ENCODE measurements at regions not wholly inside any gene's neighbourhood (a gene's known extent, or its start where the extent isn't known, plus 50 kb on each side); places are given as distances from the start of the nearest gene placed in this dataset.

DNA sequence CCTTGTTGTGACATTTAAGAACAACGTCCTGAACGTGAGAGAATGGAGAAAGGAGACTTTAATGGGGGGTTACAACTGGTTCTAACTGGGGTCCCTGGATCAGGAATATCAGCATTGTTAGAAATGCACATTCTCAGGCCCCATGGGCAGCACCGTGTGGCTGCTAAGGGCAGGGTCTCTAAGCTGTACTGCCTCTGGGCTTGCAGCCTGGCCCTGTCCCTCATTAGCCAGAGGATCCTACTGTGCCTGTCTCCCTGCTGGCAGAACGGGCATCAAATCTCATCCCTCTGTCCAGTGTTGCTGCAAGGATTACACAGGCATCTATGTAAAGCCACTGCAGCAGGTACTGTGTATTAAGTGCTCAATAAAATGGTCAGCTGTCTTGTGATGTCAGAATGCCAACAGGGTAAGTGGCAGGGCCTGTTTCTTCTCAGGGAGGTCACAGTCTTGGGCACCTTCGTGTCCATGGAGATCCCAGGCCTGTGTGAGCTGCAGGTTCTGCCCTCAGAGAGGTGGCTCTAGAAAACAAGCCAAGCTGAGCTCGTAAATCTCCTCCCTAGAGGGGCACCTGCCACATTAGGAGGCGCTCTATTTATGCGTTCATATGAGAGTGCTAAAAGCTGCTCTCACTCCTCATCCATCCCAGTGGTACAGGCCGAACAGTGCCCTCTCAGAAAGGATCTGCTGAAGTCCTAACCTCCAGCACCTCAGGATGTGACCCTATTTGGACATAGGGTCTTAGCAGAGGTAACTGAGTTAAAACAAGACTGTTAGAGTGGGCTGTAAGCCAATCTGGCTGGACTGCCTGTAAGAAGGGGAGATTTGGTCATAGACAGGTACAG lies 210.5 kb downstream of the GADD45G start:
- no peak for DNase-seq

DNA sequence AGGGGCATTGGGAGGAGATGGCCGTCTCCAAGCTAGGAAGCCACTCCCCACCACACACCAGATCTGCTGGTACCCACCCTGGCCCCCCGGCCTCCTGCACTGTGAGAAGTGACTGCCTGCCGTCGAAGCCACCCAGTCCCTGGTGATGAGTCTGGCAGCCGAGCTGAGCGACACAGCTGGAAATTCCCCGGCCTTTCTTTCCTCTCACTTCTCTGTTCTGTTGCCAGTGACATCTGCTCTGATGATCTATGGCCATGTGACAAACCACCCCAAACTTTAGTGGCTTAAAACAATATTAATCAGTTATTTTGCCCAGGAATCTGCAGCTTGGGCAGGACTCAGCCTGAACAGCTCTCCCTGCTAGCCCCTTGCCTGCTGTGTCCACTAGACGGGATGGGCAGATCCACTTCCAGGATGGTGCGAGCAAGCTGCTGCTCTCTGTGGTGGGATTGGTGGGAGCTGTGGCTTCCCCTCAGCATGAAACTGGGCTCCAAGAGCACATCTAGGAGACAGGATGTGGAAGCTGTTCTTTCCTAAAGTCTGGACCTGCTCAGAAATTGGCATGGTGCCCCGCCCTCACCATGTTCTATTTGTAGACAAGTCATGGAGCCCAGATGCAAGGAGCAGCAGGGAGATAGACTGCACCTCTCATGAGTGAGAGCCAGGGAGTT lies 211.2 kb downstream of the GADD45G start:
- no peak for DNase-seq

DNA sequence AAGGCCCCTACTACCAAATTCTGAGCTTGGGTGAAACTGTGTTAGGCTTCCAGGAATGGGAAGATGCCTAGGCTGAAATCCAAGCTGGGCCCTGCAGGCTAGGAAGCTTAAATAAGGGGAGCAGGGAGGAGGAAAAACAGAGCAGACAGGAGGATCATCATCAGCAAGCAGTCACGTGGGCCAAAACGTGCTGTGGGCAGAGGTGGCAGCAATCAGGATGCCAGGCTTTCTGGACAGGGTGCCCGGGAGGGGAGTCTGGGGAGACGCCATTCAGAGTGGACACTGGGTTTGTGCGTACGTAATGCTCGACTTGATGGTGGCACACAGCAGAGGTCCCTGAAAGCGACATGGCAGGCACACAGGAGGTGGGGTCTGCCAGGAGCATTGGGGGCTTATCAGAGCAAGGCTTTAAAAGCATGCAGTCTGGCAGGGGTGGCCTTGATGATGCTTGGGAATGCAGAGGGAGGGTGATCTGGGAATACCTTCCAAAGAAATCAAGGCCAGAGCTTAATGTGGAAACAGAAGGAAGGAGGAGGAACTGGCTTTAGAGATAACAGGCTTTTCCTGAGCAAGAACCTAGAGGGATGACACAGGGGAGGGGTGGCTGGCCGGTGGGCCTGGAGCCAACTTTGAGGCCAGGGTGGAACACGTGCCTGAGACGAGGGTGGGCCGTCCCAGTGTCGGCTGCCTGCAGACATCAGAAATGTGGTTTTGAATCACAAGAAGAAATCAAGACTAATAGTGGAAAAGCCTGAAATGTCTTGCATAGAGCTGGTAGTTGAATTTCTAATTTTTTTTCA lies 212.5 kb downstream of the GADD45G start:
- no peak for DNase-seq

DNA sequence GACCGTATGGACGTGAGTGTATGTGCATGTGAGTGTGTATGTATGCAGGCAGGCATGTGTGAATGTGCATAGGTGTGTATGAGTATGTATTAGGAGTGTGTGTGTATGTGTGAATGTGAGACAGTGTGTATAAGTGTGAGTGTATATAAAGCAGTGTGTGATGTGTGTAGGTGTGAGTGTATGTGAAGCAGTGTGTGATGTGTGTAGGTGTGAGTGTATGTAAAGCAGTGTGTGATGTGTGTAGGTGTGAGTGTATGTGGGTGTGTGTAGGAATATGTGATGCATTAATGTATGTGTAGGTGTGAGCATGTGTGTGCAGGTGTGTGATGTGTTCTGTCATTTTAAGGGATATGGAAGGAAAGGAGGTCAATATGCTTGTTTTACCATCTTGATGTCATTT lies 215.5 kb downstream of the GADD45G start:
- no peak for DNase-seq

DNA sequence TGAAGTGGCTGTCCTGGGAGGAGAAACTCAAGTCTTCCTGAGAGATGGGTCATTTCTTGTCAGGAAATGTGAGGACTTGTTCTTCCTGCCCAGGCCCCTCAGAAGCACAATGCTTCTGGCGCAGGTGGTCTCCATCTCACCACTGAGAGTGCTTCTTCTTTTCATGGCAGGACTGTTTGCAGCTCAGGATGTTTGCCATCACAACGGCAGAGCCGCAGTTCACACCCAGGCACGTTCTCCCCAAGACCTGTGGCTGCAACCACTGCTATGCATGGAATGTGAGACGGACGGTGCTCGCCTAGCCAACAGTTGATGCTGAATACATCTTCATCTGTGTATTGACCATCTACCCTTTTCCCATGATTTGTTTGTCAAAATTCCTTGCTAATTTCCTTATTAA lies 216.3 kb downstream of the GADD45G start:
- no peak for DNase-seq

DNA sequence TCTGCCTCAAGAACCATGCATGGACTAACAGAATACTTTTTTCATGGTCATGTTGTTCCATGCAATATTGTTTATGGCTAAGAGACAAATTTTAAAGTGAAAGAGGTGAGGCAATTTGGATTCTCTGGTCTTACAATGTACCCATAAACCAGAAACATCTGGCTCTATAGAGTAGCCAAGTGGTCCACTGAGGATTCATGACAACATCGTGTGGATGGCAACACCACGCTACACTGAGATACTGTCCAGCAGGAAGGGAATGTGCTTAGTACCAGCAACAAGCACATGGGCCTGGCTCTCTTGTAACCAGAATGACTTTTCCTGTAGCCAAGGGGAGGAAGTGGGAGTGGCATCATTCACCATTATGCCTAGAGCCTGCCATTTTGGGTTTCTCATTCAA lies 218.2 kb downstream of the GADD45G start:
- no peak for DNase-seq

DNA sequence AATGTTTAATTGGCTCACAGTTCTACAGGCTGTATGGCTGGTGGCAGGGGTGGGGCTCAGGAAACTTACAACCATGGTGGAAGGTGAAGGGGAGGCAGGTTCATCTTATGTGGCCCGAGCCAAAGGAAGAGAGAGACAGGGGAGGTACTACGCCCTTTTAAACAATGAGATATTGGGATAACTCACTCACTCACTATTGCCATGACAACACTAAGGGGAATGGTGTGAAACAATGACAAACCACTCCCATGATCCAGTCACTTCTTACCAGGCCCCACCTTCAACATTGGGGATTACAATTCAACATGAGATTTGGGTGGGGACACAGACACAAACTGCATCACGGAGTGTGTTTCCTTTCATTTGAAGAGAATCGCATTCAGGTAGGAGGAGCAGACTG lies 220.9 kb downstream of the GADD45G start:
- no peak for DNase-seq

DNA sequence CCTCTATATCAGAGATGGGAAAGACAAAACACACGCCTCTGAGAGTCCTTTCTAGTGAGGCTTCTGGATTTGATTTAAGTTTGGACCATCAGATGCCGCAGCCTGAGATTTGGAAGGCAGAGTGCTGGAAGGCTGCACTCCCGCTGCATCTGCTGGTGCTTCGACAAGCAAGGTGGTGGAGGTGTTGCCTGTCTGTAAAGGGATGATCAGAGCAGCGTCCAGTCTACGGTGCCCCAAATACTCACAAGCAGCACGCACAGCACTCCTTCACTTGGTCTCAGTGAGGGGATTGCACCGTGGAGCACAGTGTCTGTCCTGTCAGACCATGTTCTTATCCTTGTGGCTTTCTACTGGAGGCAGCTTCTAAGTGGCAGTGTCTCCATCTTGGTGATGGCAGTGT lies 221.4 kb downstream of the GADD45G start:
- DNase-seq: no peak

DNA sequence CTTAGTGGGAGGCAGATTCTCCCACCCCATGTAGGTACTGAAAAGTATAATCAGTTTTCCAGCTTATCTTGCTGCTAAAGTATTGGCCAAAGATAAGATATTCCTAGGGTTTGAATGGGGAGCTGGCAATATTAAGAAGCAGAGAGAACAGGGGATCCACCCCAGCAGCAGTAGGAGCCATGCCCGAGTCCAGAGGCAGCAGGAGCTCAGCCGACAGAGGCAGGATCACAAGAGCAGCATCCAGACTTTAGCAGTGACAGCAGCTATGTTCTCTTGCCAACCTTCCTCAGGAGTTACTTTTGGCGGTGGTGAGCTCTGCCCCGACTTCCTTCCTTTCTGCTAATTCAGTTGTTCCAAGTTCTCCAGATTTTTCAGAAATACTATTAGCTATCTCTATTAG lies 224.5 kb downstream of the GADD45G start:
- no peak for DNase-seq

DNA sequence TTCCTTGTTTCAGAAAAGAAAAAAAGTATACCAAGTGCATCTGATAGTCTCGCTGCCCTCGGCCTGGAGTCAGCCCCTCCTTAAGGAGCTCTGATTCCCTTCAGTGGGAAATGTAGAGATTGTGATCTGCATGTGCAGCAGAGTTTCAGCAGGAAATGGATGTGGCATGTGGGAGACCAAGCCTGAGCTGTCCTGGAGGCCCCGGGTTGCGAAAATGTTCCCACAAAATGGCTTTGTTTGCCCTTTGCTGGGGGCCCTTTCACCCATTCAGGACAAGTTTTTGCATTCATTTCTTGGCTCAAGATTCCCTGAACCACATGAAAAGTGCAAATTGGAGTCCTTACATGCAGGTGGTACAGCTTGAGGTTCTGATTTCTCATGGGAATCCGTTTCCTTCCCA lies 230.9 kb downstream of the GADD45G start:
- DNase-seq: no peak

DNA sequence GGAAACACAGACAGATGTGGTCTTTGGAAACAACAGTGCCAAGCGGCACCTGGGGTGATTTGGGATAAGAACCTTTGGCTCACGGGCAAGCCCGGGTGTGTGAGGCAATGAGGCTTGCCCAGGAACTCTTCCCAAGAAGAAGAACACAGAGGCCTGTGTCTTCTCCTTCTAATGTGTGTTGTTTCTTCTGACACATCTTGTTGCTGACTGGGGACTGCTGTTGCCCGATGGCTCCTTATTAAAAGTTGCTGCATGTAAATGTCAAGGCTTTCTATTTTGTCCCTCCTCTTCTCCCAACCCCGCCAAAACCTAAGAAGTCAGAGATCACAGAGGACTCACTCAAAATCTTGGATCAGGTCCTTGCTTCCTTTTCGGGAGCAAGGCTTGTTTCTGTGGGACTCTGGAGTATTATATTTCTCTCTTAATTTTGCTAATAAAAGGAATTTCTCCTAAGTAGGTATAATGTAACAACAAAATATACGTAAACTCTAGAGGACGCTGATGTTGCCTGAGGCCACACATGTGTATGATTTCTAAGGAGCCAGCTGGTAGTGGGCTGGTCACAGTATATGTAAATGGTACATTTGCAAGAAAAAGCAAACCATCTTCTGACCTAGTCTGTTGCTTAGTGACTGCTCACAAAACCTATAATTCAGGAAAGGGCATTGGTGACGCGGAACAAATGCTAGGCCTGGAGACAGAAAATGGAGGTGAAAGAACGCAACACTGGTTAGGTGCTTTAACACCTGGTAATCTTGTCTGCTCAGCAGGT lies 232.5 kb downstream of the GADD45G start:
- no peak for DNase-seq

DNA sequence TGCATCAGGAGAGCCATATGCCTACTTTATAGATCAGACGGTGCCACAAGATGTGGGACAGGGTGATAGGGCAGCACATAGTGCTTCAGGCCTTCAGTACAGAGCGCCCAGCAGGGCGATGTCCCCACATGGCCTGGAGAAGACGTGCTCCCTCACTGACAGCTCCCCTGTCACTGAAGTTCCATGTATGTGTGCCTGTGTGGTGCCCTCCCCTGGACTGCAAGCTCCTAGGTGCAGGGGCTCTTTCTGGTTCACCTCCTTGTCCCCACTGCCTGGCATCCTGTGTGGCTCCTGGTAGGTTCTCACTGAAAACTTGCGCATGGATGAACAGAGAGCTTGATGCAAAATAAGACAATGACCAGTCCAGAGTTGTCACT lies 233.1 kb downstream of the GADD45G start:
- no peak for DNase-seq

DNA sequence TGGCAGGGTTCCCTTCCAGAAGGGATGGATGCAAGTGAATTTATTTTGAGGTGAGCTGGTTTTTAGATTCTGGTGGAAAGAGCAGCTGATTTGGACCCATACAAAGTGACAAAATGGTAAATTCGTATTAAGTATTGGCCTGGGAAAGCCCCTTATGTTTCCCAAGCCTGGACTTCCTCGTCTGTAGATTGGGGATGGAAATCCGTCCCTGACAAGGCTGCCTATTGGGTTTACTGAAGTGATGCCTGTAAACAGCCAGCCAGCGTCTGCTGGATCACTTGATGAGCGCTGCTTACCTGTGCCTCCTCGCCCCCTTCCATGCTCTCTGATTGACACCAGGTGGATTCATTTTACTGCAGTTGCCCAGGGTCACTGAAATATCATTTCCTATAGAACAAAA lies 233.8 kb downstream of the GADD45G start:
- DNase-seq: no peak

DNA sequence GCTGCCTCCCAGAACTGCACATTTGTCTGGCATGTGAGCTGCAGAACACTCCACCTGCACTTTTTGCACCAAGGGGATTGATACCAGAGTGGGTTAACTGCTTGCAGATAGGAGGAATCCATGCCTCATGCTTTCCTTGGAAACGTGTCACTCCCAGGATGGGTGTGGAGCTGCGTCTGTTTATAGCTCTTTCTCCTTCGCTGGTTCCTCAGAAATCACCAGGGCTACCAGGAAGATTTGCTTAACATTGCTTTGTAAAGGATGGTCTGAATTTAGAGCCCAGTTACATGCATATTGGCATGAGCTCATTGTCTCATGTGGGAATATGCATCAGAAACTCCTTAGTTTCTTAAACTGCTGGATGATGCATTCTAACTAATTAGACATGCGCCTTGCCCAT lies 234.6 kb downstream of the GADD45G start:
- no peak for DNase-seq

DNA sequence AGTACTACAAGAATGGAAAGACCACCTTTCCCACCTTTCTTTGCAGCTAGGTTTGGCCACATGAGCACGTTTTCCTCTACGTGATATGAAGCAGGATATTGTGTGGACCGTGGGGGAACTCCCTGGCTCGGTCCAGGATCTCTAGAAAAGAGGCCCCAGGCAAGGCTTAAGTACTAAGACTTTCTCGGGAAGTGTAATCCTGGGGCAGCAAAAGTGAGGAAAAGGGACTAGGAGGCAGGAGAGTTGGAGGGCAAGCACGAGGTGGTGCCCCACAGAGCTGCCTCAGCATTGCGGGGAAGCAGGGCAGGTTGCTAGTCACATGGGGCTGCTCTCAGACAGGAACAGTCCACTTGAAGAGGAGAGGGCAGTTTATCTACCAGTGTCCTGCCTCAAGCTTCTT lies 235.1 kb downstream of the GADD45G start:
- no peak for DNase-seq

DNA sequence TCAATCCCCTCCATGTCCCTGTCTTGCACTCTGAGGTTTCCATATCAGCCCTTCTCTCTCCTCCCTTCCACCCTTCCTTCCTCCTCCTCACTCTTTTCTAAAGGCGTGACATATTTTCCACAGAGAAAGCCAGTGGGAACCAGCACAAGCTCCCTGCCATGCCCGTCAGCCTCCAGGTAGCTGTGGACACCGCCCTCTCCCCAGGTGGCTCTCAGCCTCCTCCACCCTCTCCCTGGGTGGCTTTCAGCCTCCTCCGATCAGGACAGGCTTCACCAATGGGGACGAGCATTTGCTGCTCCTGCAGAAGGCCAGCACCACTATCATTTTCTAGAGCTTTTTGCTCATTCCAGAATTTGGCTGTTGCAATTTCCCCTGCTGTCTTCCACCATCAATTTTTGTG lies 236.6 kb downstream of the GADD45G start:
- DNase-seq: no peak

DNA sequence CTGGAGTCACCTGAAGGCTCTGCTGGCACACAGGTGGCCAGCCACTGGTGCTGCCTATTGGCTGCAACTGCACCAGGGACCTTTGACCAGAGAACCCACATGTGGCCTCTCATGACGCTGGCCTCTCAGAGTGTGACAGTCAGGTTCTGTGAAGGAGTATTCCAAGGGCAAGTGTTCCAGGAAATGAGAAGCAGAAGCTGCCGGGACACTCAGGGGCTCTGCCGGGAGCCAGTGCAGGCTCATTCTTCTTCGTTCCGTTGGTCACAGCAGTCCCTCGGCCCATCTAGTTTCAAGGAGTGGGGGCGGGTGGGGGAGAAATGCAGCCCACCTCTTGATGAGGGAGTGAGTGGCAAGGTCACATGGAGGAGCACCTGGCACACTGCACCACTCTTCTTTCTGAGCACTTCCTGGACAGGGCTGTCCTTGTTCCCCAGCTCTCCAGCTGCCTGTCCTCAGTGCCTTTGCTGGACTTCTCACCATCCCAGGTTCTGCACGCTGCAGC lies 237.5 kb downstream of the GADD45G start:
- no peak for DNase-seq

DNA sequence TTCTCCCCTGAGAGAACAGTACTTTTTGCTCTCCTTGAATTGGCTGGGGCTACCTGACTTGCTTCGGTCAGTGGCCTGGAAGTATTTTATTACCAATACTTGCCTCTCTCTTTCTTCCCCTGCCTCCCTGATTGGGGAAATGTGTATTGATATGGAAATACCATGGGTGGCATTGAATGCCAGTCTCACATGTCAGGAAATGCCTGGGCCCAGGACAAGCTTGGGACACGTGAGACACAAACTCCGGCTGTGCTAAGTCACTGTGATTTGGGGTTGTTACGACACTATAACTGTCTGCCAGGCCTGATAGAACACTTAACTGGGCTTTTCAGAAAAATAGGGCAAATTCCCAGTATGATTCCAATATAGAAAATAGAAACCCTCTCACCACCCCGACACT lies 238.3 kb downstream of the GADD45G start:
- DNase-seq: no peak

DNA sequence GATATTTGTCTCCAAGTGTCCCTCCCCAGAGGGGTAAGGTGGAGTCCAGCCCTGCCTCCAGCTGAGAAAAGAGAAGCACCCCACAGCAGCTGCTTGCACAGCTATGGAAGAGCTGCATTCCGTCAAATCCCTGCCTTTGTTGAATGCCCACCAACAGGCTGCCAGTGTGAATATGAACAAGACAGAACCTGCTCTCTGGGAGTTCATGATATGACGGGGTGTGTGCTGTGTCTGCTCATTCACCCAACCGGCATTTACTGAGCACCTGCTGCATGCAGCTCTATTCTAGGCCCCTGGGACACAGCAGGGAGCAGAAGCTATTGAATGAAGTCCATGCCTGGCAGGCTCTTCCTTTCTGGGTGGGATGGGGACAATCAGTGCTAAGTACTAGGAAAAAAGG lies 238.8 kb downstream of the GADD45G start:
- DNase-seq: no peak

DNA sequence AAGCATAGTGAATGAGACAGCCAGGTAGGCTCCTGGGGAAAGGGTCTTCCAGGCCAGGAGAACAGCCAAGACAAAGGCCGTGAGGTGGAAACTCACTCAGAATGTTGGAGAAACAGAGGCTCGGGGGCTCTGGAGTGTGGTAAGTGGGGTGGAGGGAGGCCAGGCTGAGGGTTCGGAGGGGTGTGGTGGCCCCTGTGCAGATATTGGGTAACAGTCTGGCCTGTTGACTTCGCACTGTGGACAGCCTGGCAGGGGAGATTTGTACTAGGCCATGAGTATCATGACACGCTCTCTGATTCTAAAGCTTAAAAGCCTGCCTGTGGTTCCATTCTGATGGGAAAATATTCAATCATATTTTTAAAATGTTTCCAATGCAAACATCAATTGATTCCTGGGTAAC lies 239.3 kb downstream of the GADD45G start:
- DNase-seq: no peak

DNA sequence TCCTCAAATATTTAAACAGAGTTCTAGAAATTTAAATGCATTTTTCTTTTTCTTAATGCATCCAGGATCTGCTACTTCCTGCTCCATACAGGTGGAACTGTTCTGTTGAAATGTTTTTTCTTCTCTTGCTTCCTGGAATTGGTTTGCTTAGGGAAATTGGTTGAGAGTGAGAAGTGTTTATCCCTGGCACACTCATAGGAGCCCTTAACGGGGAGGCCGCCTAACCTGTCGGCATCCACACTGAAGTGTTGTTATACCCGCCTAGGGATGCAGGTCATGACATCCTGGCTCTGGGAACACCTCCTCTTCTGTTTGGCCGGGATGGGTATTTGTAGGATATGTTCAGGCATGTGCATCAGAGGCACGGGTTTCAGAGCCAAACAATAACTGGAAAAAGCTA lies 239.7 kb downstream of the GADD45G start:
- no peak for DNase-seq

DNA sequence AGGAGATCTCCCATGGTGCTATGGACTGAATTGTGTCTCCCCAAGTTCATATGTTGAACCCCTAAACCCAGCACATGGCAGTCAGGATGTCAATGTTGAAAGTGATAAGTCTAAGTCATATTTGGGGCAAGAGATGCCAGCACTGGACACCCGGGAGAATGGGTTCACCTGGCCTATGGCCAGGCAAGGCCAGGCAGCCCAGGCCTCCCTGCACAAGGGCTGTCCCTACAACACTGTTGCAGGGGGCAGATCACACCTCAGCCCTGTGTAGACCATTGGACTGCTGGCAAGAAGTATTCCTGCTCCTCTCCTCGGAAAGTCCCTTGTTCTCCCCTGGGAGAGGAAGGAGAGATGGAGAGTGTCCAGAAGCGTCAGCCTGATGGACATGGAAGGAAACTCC lies 240.5 kb downstream of the GADD45G start:
- no peak for DNase-seq

DNA sequence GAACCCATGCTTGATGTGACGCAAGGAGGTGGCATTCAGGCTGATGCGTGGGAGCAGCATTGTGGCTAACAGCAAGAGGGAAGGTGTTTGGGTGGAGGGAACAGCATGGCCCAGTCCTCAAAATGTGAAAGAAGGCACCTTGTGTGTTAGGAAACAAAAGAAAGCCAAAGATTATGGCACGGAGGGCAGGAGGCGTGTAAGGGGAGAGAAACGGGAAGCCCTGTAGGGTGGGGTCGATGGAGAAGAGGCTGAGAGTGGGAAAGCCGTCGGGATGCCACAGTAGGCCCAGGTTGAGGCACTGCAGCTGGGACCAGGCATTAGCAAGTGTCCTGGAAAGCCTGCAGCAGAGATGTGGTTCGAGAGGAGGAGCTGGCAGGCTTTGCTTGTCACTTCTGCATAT lies 241.1 kb downstream of the GADD45G start:
- DNase-seq: no peak

Data from NCI-H187 treated with DMSO at 0.1 percent for 48 hours (cell line).